Transverse colon (tissue), 3 donors: ENCODE measurements at regions not wholly inside any gene's neighbourhood (a gene's known extent, or its start where the extent isn't known, plus 50 kb on each side); places are given as distances from the start of the nearest gene placed in this dataset.

Experiments
- CTCF ChIP-seq, 5 experiments: fragments of 200-600 bp in 3 of 5; fragments of 450-650 bp in 2 of 5; sonication (generic) in 3 of 5; IDR thresholded peaks; 1 replicate in 2 of 5; 2 replicates in 3 of 5; pipeline ENCODE4 v1.5.1; 2016 to 2017; ENCODE audit warnings: antibody characterized with exemption in 5 of 5, inconsistent platforms in 3 of 5, mild to moderate bottlenecking in 2 of 5, moderate library complexity in 1 of 5
- POLR2A ChIP-seq: fragments of 450-650 bp; IDR thresholded peaks from one replicate; pipeline ENCODE4 v1.6.1; 2016; ENCODE audit warnings: antibody characterized with exemption, mild to moderate bottlenecking, moderate library complexity

DNA sequence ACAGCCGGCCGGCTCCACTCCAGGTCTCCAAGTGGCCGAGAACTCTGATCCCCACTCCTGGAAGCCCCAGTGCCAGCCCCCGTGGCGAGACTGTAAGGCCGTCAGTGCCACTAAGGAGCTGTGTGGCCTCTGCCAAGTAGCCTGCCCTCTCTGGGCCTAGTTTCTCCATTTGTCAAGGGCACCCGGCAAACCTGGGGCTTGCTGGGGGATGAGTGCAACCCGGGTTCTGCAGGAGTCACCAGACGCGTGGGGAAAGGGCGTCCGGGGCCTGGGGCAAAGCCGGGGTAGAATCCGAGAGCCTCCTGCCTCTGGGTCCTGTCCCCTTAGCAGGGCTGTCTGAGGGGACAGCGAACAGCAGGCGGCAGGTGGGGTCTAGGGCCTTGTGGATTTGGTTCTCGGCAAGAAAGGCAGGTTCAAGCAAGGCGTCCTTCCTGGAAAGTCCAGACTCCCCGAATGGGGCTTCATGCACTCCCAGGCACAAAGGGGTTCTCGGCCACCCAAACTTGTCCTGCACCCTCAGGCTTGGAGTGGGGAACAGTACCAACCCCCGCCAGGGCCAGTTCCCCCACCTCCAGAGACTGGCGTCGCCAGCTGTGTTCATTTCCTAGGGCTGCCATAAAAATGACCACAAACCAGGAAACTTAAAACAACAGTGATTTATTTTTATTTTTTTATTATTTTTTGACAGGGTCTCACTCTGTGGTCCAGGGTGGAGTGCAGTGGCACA is 56.0 kb downstream of the NCOR2 start:
- TF ChIP-seq CTCF (IDR thresholded peaks at IDR 0.05), result no peak
- no peak for TF ChIP-seq POLR2A
